GM23248 (cell line): ENCODE measurements at regions not wholly inside any gene's neighbourhood (a gene's known extent, or its start where the extent isn't known, plus 50 kb on each side); places are given as distances from the start of the nearest gene placed in this dataset.

Source experiments
- EZH2 ChIP-seq: fragments of 200-600 bp; sonication (generic); IDR thresholded peaks from 2 replicates; pipeline ENCODE4 v1.6.1; 2018; ENCODE audit warnings: antibody characterized with exemption, mild to moderate bottlenecking; ENCODE audit not compliant: insufficient read depth, poor library complexity, severe bottlenecking
- EZH2phosphoT487 ChIP-seq: fragments of 200-600 bp; sonication (generic); IDR thresholded peaks from 2 replicates; pipeline ENCODE4 v1.6.1; 2018; ENCODE audit warnings: antibody characterized with exemption, moderate library complexity, mild to moderate bottlenecking, low read depth; ENCODE audit not compliant: insufficient read depth

- TF ChIP-seq EZH2 (no peak), EZH2phosphoT487 (no peak)
These were observed 688.1 kb downstream of the EPHA3 start for GRCh38 chr3:89795506-89795905.
